ENCODE measurements at regions not wholly inside any gene's neighbourhood (a gene's known extent, or its start where the extent isn't known, plus 50 kb on each side); places are given as distances from the start of the nearest gene placed in this dataset.

GRCh38 chrX:14344172-14344940 lies 185.0 kb upstream of the GLRA2 start (continued):
- TF ChIP-seq ZNF462 (CRISPR knock-in tag; IDR thresholded peaks at IDR 0.05): no peak
- TF ChIP-seq CREB1 (CRISPR knock-in tag; IDR thresholded peaks at IDR 0.05; ENCODE audit: low read depth): no peak
- TF ChIP-seq NANOG (IDR thresholded peaks at IDR 0.05; ENCODE audit: borderline replicate concordance): no peak
- no peak for TF ChIP-seq ETS1 (IDR thresholded peaks at IDR 0.05)

- Mint-ChIP-seq H3K27ac (no peak overlapping the region), H3K36me3 (ENCODE audit: low read depth) (no peaks in the 10 kb centered on the region), H3K4me1 (no peaks in the 10 kb centered on the region), H3K27me3 (ENCODE audit: insufficient read depth, low read depth, poor library complexity) (no peaks in the 10 kb centered on the region), H3K4me3 (no peak overlapping the region), H3K9me3 (peaks cover 5% of the 10 kb centered on the region; the same call in 1 of the 3 replicates)
- DNase-seq (ENCODE audit: low spot score) (no peak), ATAC-seq (no peak)
- no peaks in the 10 kb centered on the region for H3K79me2 ChIP-seq (replicated peaks; ENCODE audit: insufficient read depth)
- H4K20me1 ChIP-seq (replicated peaks; ENCODE audit: insufficient read depth): no peaks in the 10 kb centered on the region
- no peak overlapping the region for H3K4me2 ChIP-seq
- no peaks in the 10 kb centered on the region for H3K4me1 ChIP-seq (ENCODE audit: insufficient read depth)
- H3K9me2 ChIP-seq (ENCODE audit: insufficient read depth): no peaks in the 10 kb centered on the region
- no peaks in the 10 kb centered on the region for H3K27me3 ChIP-seq (ENCODE audit: insufficient read depth)
- no peaks in the 10 kb centered on the region for H3F3A ChIP-seq (replicated peaks; ENCODE audit: low read depth)
- H3K27ac ChIP-seq (ENCODE audit: low read depth): no peak overlapping the region
- no peaks in the 10 kb centered on the region for H3K36me3 ChIP-seq (ENCODE audit: insufficient read depth)
- H2AFZ ChIP-seq: no peak overlapping the region
- no peak overlapping the region for H3K4me3 ChIP-seq
- TF ChIP-seq ZNF114 (CRISPR knock-in tag; IDR thresholded peaks at IDR 0.05) (no peak), CREB1 (CRISPR knock-in tag; IDR thresholded peaks at IDR 0.05; ENCODE audit: low read depth) (no peak), JUNB (IDR thresholded peaks at IDR 0.05; ENCODE audit: unreplicated experiment) (no peak), NANOG (IDR thresholded peaks at IDR 0.05; ENCODE audit: borderline replicate concordance) (no peak), ZNF462 (CRISPR knock-in tag; IDR thresholded peaks at IDR 0.05) (no peak), ZNF331 (CRISPR knock-in tag; IDR thresholded peaks at IDR 0.05; ENCODE audit: low read depth) (no peak), STAT1 (IDR thresholded peaks at IDR 0.05; ENCODE audit: unreplicated experiment) (no peak)
Measured at GRCh38 chrX:14309431-14309830, 219.9 kb upstream of the GLRA2 start.
